ENCODE measurements at regions not wholly inside any gene's neighbourhood (a gene's known extent, or its start where the extent isn't known, plus 50 kb on each side); places are given as distances from the start of the nearest gene placed in this dataset.
"Not testable (repeated sequence)": the region's sequence is repeated elsewhere in the genome, so short reads cannot be mapped to it uniquely, and the experiment has no call there.

DNA sequence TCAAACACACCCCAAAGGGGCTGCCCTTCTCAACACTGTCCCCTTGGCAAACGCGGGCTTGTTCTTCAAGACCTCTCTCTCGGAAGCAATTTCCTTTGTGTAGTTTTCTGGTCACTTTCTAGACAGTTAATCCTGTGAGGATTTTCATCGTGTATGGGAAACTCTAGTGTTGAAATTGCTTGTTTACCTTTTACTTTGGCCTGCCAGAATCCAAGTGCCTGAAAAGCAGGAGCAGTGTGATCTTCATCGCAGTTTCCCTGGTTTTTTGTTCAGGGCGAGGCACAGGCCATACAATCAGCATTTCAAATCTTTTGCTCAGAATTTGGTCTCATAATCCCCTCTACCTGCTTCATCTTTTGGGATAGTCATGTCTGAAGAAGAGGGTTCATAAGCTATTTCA, 115.7 kb upstream of the C9orf72 start:
- DNase-seq (ENCODE audit: insufficient read length, low spot score), result no peak
- FAIRE-seq, result no peak
- TF ChIP-seq, protein P1, sequence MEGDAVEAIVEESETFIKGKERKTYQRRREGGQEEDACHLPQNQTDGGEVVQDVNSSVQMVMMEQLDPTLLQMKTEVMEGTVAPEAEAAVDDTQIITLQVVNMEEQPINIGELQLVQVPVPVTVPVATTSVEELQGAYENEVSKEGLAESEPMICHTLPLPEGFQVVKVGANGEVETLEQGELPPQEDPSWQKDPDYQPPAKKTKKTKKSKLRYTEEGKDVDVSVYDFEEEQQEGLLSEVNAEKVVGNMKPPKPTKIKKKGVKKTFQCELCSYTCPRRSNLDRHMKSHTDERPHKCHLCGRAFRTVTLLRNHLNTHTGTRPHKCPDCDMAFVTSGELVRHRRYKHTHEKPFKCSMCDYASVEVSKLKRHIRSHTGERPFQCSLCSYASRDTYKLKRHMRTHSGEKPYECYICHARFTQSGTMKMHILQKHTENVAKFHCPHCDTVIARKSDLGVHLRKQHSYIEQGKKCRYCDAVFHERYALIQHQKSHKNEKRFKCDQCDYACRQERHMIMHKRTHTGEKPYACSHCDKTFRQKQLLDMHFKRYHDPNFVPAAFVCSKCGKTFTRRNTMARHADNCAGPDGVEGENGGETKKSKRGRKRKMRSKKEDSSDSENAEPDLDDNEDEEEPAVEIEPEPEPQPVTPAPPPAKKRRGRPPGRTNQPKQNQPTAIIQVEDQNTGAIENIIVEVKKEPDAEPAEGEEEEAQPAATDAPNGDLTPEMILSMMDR (IDR thresholded peaks at IDR 0.05; ENCODE audit: insufficient read depth, missing control alignments), result no peak

DNA sequence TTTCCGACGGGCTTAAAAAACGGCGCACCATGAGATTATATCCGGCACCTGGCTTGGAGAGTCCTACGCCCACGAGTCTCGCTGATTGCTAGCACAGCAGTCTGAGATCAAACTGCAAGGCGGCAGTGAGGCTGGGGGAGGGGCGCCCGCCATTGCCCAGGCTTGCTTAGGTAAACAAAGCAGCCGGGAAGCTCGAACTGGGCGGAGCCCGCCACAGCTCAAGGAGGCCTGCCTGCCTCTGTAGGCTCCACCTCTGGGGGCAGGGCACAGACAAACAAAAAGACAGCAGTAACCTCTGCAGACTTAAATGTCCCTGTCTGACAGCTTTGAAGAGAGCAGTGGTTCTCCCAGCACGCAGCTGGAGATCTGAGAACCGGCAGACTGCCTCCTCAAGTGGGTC, 117.5 kb upstream of the C9orf72 start:
- FAIRE-seq, result not testable (repeated sequence)

DNA sequence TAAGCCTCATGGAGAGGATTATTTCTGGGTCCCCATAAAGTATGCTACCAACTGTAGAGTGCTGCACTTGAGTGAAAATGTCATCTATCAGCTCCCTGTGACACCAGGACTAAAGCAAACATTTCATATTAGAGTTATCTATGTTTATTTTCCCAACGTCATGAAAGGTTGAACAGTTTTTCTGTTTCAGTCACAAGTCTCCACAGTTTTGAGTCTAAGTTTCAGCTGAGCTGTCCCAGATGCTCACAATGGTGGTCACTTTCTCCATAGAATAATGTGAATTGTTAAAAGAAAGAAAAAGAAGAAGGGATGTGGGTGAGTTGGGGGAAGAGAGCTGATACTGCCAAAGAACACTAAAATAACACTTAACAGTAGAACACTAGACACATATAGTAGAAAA, 126.3 kb upstream of the C9orf72 start:
- DNase-seq (ENCODE audit: insufficient read length, low spot score) (no peak), FAIRE-seq (no peak)
- TF ChIP-seq, protein P1 (IDR thresholded peaks at IDR 0.05; ENCODE audit: insufficient read depth, missing control alignments), result no peak

More for the DNA sequence above, 117.5 kb upstream of the C9orf72 start:
- not testable (repeated sequence) for DNase-seq (ENCODE audit: insufficient read length, low spot score)

DNA sequence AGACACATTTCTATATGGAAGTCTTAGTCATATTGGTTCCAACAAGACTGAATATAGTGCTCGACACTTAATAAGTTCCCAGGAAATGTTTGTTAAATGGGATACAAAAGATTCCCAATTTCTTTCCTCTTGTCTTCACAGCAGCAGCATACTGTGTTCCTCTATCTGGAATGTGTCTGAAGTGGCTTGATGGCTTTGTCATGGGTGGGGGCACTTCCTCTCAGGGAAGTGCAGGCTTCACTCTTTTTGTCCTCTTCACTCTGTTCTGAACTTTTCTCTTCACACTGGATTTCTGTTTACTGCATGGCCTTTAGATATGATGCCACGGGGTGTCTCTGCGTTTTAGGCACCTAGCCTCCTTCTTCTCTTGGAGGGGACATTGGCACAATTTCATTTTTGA, 127.7 kb upstream of the C9orf72 start:
- DNase-seq (ENCODE audit: insufficient read length, low spot score) (no peak), FAIRE-seq (no peak)
- TF ChIP-seq, protein P1 (IDR thresholded peaks at IDR 0.05; ENCODE audit: insufficient read depth, missing control alignments), result no peak

DNA sequence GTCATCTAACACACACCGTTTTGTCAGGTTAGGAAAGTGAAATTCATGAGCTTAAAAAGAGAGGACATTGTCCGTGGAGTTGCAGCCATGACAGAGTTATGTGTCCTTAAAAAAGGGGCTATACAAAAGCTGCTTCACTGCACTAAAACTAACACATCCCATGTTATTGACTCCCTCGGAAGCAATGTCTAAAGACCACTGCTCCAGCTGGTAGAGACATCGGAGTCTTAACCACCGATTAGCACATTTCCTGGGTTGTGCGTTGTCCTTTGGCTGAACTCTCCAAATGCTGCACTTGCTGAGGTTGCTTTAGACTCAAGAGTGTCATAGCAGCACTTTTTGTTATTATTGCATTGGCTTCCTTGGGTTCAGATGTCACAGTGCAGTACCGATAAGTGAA, 128.3 kb upstream of the C9orf72 start:
- no peak for DNase-seq (ENCODE audit: insufficient read length, low spot score)
- no peak for FAIRE-seq
- TF ChIP-seq, protein P1 (IDR thresholded peaks at IDR 0.05; ENCODE audit: insufficient read depth, missing control alignments), result no peak

DNA sequence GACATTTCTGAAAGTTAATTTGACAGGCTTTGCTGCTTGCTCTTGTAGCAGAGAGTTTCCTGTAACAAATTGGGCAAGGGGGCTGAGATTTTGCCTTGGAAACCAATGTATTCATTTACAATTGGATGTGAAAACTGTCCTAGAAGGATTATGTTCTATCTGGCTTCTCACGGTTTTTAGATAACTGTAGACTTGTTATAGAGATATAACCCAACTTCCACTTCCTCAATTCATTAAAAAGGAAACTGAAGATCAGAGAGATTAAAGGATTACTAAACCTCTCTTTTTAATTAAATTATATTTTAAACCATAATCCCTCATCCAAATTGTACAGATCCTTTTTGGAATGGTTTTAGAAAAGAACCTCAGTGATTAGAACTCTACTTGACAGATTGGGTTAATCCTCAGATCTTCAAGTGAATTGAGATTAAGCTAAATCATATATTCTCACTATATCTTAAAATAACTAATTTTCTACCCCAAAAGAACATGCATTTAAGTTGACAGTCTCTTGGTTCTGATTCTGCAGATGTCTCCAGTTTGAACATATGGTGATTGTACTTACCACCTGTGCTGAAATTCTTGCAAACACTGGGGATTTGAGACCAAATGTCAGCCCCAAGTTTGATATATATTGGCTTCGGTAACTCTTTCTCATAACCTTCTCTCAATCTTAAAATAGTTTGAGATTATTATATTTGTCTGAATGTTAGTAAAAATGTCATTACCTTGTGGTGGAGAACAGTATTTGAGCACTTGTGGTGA, 130.1 kb upstream of the C9orf72 start:
- peak; percentile 26 for DNase-seq (ENCODE audit: insufficient read length, low spot score)
- TF ChIP-seq, protein P1 (IDR thresholded peaks at IDR 0.05; ENCODE audit: insufficient read depth, missing control alignments), result no peak
- peak; percentile 88 for FAIRE-seq

DNA sequence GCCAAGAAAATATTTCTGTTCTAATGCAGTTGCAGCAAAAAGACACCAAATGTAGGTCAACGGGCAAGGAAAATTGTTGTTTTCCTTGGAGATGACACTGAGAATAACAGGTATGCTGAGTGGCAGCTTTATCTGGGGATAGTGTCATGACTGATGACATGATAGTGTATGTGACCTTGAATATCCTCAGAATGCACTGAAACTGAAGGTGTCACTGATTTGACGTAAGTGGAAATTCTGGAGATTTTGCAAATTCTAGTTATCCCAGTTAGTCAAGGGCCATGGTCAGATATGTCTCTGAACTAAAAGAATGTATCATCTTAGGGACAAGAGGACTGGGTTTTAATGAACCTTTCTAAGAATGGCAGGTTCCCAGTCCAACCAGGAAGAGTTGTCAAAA, 138.0 kb upstream of the C9orf72 start:
- FAIRE-seq (no peak), DNase-seq (ENCODE audit: insufficient read length, low spot score) (no peak)
- TF ChIP-seq, protein P1 (IDR thresholded peaks at IDR 0.05; ENCODE audit: insufficient read depth, missing control alignments), result no peak

Data from D721Med (cell line).